ENCODE measurements at regions not wholly inside any gene's neighbourhood (a gene's known extent, or its start where the extent isn't known, plus 50 kb on each side); places are given as distances from the start of the nearest gene placed in this dataset.

DNA sequence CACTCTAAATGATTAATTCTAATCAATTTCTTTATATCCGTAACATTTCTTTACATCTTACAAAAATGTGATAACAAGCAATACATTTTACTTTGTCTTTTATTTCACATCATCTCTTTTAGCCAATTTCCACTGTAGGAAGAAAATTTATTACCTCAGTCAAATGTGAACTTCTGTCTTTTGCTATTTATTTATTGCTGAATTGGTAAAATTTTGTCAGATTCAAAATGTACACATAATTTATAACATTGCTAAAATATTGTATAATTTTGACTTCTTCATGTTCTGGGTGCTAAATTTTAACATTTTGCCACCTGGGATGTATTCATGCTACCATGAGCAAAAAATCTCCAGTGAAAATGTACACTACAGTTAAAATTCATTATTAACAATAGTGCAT, 158.0 kb downstream of the HGF start:
- Histone ChIP-seq H3K4me2 (ENCODE audit: low read length) (no peak overlapping the region), H3K79me1 (ENCODE audit: low read length) (no peaks in the 10 kb centered on the region), H2BK120ac (ENCODE audit: insufficient read depth, low read length, poor library complexity) (no peak overlapping the region), H3K14ac (ENCODE audit: low read length) (no peak overlapping the region), H2AK5ac (ENCODE audit: low read length) (no peak overlapping the region), H3K23ac (ENCODE audit: low read length) (no peak overlapping the region), H4K12ac (ENCODE audit: low read depth, low read length) (no peak overlapping the region), H2BK5ac (ENCODE audit: low read depth, low read length, poor library complexity) (no peak overlapping the region), H2AFZ (ENCODE audit: insufficient read depth, low read length, poor library complexity) (no peak overlapping the region), H3K27me3 (ENCODE audit: insufficient read depth, low read length) (no peaks in the 10 kb centered on the region), H4K8ac (ENCODE audit: low read depth, low read length) (no peak overlapping the region), H3K4ac (ENCODE audit: low read depth, low read length) (no peak overlapping the region), H3K36me3 (ENCODE audit: control insufficient read depth in 1 of 2, insufficient read depth in 2 of 2, low read length in 2 of 2) (no peaks in the 10 kb centered on the region), H3K9ac (ENCODE audit: low read length) (no peak overlapping the region), H3K27ac (ENCODE audit: low read depth, low read length) (no peak overlapping the region), H2BK12ac (ENCODE audit: low read length) (no peak overlapping the region), H4K91ac (ENCODE audit: low read depth, low read length) (no peak overlapping the region), H3K9me3 (ENCODE audit: insufficient read depth, low read depth, low read length) (no peaks in the 10 kb centered on the region), H3K4me3 (ENCODE audit: low read depth, low read length) (no peak overlapping the region), H3K4me1 (ENCODE audit: control insufficient read depth in 1 of 2, insufficient read depth in 2 of 2, low read length in 2 of 2) (no peaks in the 10 kb centered on the region), H3K18ac (ENCODE audit: low read length) (no peak overlapping the region), H3K79me2 (ENCODE audit: control insufficient read depth, insufficient read depth, low read length, poor library complexity) (peaks cover 2% of the 10 kb centered on the region)
- WGBS (ENCODE audit: extremely low coverage, insufficient coverage, insufficient read length): 100% methylated on average over 1 of the region's 1 CpG
- no peak for DNase-seq

DNA sequence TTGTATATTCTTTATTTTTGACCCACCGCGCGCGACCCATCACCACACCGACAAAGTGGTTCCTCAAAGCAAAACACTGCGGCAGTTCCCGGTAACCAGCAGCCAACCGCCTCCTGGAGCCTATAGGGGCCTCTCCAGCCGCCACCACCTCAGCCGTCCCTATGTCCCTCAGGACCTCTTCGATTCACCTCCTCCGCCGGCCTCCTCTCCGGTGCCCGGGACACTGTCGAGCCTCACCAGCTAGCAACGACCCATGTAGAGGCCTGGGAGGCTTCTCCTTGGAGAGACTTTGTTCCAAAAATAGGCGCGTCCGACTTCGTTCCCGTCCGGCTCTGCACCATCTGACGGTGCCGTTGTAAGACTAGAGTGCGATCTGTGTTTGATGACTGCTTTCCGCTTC, 158.8 kb downstream of the HGF start:
- H3K4me3 ChIP-seq (ENCODE audit: low read depth, low read length): no peak overlapping the region
- WGBS (ENCODE audit: extremely low coverage, insufficient coverage, insufficient read length): no CpG with 5 or more reads among the region's 27 CpGs
- no peak overlapping the region for H3K27ac ChIP-seq (ENCODE audit: low read depth, low read length)
- no peak overlapping the region for H2BK12ac ChIP-seq (ENCODE audit: low read length)
- H2AK5ac ChIP-seq (ENCODE audit: low read length): no peak overlapping the region
- no peak overlapping the region for H4K12ac ChIP-seq (ENCODE audit: low read depth, low read length)
- no peak overlapping the region for H3K23ac ChIP-seq (ENCODE audit: low read length)
- no peaks in the 10 kb centered on the region for H3K79me1 ChIP-seq (ENCODE audit: low read length)
- H3K18ac ChIP-seq (ENCODE audit: low read length): no peak overlapping the region
- DNase-seq: no peak
- no peak overlapping the region for H4K91ac ChIP-seq (ENCODE audit: low read depth, low read length)
- H3K14ac ChIP-seq (ENCODE audit: low read length): no peak overlapping the region
- H4K8ac ChIP-seq (ENCODE audit: low read depth, low read length): no peak overlapping the region
- no peak overlapping the region for H2BK5ac ChIP-seq (ENCODE audit: low read depth, low read length, poor library complexity)
- H3K4ac ChIP-seq (ENCODE audit: low read depth, low read length): no peak overlapping the region
- H3K36me3 ChIP-seq (ENCODE audit: control insufficient read depth in 1 of 2, insufficient read depth in 2 of 2, low read length in 2 of 2): no peaks in the 10 kb centered on the region
- H3K79me2 ChIP-seq (ENCODE audit: control insufficient read depth, insufficient read depth, low read length, poor library complexity): peaks cover 2% of the 10 kb centered on the region
- no peak overlapping the region for H2BK120ac ChIP-seq (ENCODE audit: insufficient read depth, low read length, poor library complexity)
- no peaks in the 10 kb centered on the region for H3K27me3 ChIP-seq (ENCODE audit: insufficient read depth, low read length)
- H2AFZ ChIP-seq (ENCODE audit: insufficient read depth, low read length, poor library complexity): no peak overlapping the region
- no peaks in the 10 kb centered on the region for H3K9me3 ChIP-seq (ENCODE audit: insufficient read depth, low read depth, low read length)
- H3K4me2 ChIP-seq (ENCODE audit: low read length): no peak overlapping the region
- no peak overlapping the region for H3K9ac ChIP-seq (ENCODE audit: low read length)
- H3K4me1 ChIP-seq (ENCODE audit: control insufficient read depth in 1 of 2, insufficient read depth in 2 of 2, low read length in 2 of 2): no peaks in the 10 kb centered on the region

GRCh38 chr7:81608748-81609382, 161.0 kb downstream of the HGF start:
- Histone ChIP-seq H4K8ac (ENCODE audit: low read depth, low read length) (no peak overlapping the region), H2AFZ (ENCODE audit: insufficient read depth, low read length, poor library complexity) (no peak overlapping the region), H3K4me2 (ENCODE audit: low read length) (no peak overlapping the region), H4K12ac (ENCODE audit: low read depth, low read length) (no peak overlapping the region), H4K91ac (ENCODE audit: low read depth, low read length) (no peak overlapping the region), H3K23ac (ENCODE audit: low read length) (no peak overlapping the region), H3K27me3 (ENCODE audit: insufficient read depth, low read length) (no peaks in the 10 kb centered on the region), H3K9ac (ENCODE audit: low read length) (no peak overlapping the region), H3K14ac (ENCODE audit: low read length) (no peak overlapping the region), H2AK5ac (ENCODE audit: low read length) (no peak overlapping the region), H2BK12ac (ENCODE audit: low read length) (no peak overlapping the region), H2BK120ac (ENCODE audit: insufficient read depth, low read length, poor library complexity) (no peak overlapping the region), H3K36me3 (ENCODE audit: control insufficient read depth in 1 of 2, insufficient read depth in 2 of 2, low read length in 2 of 2) (no peaks in the 10 kb centered on the region), H3K27ac (ENCODE audit: low read depth, low read length) (no peak overlapping the region), H2BK5ac (ENCODE audit: low read depth, low read length, poor library complexity) (no peak overlapping the region), H3K4ac (ENCODE audit: low read depth, low read length) (no peak overlapping the region), H3K79me1 (ENCODE audit: low read length) (no peaks in the 10 kb centered on the region), H3K79me2 (ENCODE audit: control insufficient read depth, insufficient read depth, low read length, poor library complexity) (peaks cover 2% of the 10 kb centered on the region), H3K9me3 (ENCODE audit: insufficient read depth, low read depth, low read length) (no peaks in the 10 kb centered on the region), H3K4me1 (ENCODE audit: control insufficient read depth in 1 of 2, insufficient read depth in 2 of 2, low read length in 2 of 2) (peaks cover 0 to 2% of the 10 kb centered on the region in 2 experiments), H3K18ac (ENCODE audit: low read length) (no peak overlapping the region), H3K4me3 (ENCODE audit: low read depth, low read length) (no peak overlapping the region)
- DNase-seq: no peak
- WGBS (ENCODE audit: extremely low coverage, insufficient coverage, insufficient read length): no CpG with 5 or more reads among the region's 6 CpGs

GRCh38 chr7:81607987-81608386, 161.9 kb downstream of the HGF start:
- H3K14ac ChIP-seq (ENCODE audit: low read length): no peak overlapping the region
- H4K8ac ChIP-seq (ENCODE audit: low read depth, low read length): no peak overlapping the region

More at GRCh38 chr7:81607987-81608386, 161.9 kb downstream of the HGF start:
- H2BK12ac ChIP-seq (ENCODE audit: low read length): no peak overlapping the region
- H4K12ac ChIP-seq (ENCODE audit: low read depth, low read length): no peak overlapping the region
- H3K4me3 ChIP-seq (ENCODE audit: low read depth, low read length): no peak overlapping the region
- no peak for DNase-seq
- no peak overlapping the region for H3K27ac ChIP-seq (ENCODE audit: low read depth, low read length)
- H2BK5ac ChIP-seq (ENCODE audit: low read depth, low read length, poor library complexity): no peak overlapping the region
- no peaks in the 10 kb centered on the region for H3K36me3 ChIP-seq (ENCODE audit: control insufficient read depth in 1 of 2, insufficient read depth in 2 of 2, low read length in 2 of 2)
- no peak overlapping the region for H2BK120ac ChIP-seq (ENCODE audit: insufficient read depth, low read length, poor library complexity)
- H3K23ac ChIP-seq (ENCODE audit: low read length): no peak overlapping the region
- H3K79me2 ChIP-seq (ENCODE audit: control insufficient read depth, insufficient read depth, low read length, poor library complexity): peaks cover 2% of the 10 kb centered on the region
- H3K9me3 ChIP-seq (ENCODE audit: insufficient read depth, low read depth, low read length): no peaks in the 10 kb centered on the region
- H3K9ac ChIP-seq (ENCODE audit: low read length): no peak overlapping the region
- no peak overlapping the region for H4K91ac ChIP-seq (ENCODE audit: low read depth, low read length)
- no peak overlapping the region for H3K4me2 ChIP-seq (ENCODE audit: low read length)
- no peaks in the 10 kb centered on the region for H3K27me3 ChIP-seq (ENCODE audit: insufficient read depth, low read length)
- H3K18ac ChIP-seq (ENCODE audit: low read length): no peak overlapping the region
- no peak overlapping the region for H2AK5ac ChIP-seq (ENCODE audit: low read length)
- no peak overlapping the region for H3K4ac ChIP-seq (ENCODE audit: low read depth, low read length)
- H3K79me1 ChIP-seq (ENCODE audit: low read length): no peaks in the 10 kb centered on the region
- H2AFZ ChIP-seq (ENCODE audit: insufficient read depth, low read length, poor library complexity): no peak overlapping the region
- H3K4me1 ChIP-seq (ENCODE audit: control insufficient read depth in 1 of 2, insufficient read depth in 2 of 2, low read length in 2 of 2): peaks cover 0 to 2% of the 10 kb centered on the region in 2 experiments
